Upper lobe of right lung (tissue), 1 donor: ENCODE measurements at regions not wholly inside any gene's neighbourhood (a gene's known extent, or its start where the extent isn't known, plus 50 kb on each side); places are given as distances from the start of the nearest gene placed in this dataset.

ENCODE experiments used
- ATAC-seq: fragments of 200-7000 bp; cut with Tn5 transposase; one replicate; pipeline ENCODE4 v1.9.1; 2020; ENCODE audit warnings: mild to moderate bottlenecking, moderate library complexity
- DNase-seq: peaks from one replicate; pipeline ENCODE4 v3.0.0-alpha.2; 2020
- H3K27ac ChIP-seq: fragments of 200-600 bp; one replicate; pipeline ENCODE4 v1.8.0; 2022
- H3K27me3 ChIP-seq: fragments of 200-600 bp; one replicate; pipeline ENCODE4 v1.8.0; 2022; ENCODE audit warnings: mild to moderate bottlenecking
- H3K36me3 ChIP-seq: fragments of 200-600 bp; one replicate; pipeline ENCODE4 v1.8.0; 2022
- H3K4me1 ChIP-seq: fragments of 200-600 bp; one replicate; pipeline ENCODE4 v1.8.0; 2022
- H3K4me3 ChIP-seq: fragments of 200-600 bp; one replicate; pipeline ENCODE4 v1.8.0; 2022; ENCODE audit warnings: mild to moderate bottlenecking
- H3K9me3 ChIP-seq: fragments of 200-600 bp; one replicate; pipeline ENCODE4 v1.8.0; 2022
- CTCF ChIP-seq: fragments of 200-600 bp; IDR thresholded peaks from one replicate; pipeline ENCODE4 v1.8.0; 2022; ENCODE audit warnings: antibody characterized with exemption
- intact Hi-C: fragments of 100-400 bp; cut with DNase I; formaldehyde crosslinking; loops from one replicate; pipeline ENCODE4 v1.11.0; 2022
- donor health status: DM: no; HTN: yes; CAD: no; lungs with severe emphysema.

DNA sequence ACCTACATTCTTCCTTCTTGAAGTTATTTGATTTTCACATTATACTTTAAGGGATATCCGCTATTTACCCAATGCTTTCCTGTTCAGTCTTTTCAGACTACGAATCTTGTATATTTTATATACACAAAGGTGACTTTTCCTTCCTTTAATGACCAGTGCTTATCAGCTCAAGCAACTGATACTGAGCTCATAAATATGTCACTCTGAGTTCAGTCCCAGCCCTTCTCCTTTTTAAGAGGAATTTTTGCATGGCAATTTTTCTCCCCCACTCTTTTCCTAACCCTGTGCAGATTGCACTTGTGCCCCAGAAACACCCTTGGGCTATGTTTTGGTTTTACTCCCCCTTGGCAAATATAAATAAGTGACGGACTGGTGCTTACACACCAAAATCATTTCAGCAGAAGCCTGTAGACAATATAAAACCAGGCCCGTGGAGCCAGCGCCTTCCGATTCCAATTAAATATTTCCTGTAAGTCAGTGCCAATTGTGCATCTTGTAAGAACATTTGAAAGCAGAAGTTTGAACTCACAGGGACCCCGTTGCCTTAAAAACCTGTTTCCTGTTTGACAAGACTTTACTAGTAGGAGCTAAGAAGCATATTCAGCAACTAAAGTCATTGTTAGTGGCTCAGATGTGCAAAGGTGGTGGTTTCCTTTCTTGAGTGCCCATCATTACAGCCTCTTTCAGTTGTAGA is 66.3 kb upstream of the GATA6 start:
- intact Hi-C loops = no loop called here
- no peak for ATAC-seq
- H3K4me1 ChIP-seq = peaks cover 7% of the 10 kb centered on the region
- H3K27ac ChIP-seq = no peak overlapping the region
- no peak for TF ChIP-seq CTCF
- DNase-seq = no peak
- no peaks in the 10 kb centered on the region for H3K9me3 ChIP-seq
- H3K4me3 ChIP-seq = no peak overlapping the region
- no peaks in the 10 kb centered on the region for H3K36me3 ChIP-seq
- no peaks in the 10 kb centered on the region for H3K27me3 ChIP-seq

DNA sequence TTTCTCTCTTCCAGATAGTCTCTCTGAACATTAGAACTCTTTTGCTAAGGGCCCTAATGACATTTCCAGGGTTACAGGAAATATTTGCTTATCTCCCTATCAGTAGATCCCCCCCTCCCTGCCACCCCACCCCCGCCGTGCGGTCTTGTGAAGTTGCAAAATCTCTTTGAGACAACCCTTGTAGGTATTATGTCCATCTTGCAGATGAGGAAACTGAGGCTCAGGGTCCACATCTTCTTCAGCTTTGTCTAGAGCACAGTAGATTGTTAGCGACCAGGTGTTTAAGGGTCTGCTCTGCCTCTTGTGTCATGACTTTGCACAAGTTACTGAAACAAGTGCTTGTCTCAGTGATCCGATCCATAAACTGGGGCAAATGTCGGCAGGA is 65.8 kb upstream of the GATA6 start:
- H3K4me3 ChIP-seq = no peak overlapping the region
- ATAC-seq = no peak

GRCh38 chr18:22106536-22107292 is 62.7 kb upstream of the GATA6 start:
- no peak for TF ChIP-seq CTCF
- H3K27ac ChIP-seq = no peak overlapping the region
- H3K36me3 ChIP-seq = no peaks in the 10 kb centered on the region
- peaks cover 7% of the 10 kb centered on the region for H3K4me1 ChIP-seq
- DNase-seq = no peak
- no peaks in the 10 kb centered on the region for H3K27me3 ChIP-seq
- peak; percentile 73 for ATAC-seq
- intact Hi-C loops = no loop called here
- H3K4me3 ChIP-seq = no peak overlapping the region
- H3K9me3 ChIP-seq = no peaks in the 10 kb centered on the region

More for the DNA sequence above, 65.8 kb upstream of the GATA6 start:
- H3K27ac ChIP-seq = no peak overlapping the region
- no peaks in the 10 kb centered on the region for H3K36me3 ChIP-seq
- no peaks in the 10 kb centered on the region for H3K9me3 ChIP-seq
- no peak for DNase-seq
- peaks cover 7% of the 10 kb centered on the region for H3K4me1 ChIP-seq
- TF ChIP-seq CTCF = no peak
- H3K27me3 ChIP-seq = no peaks in the 10 kb centered on the region
- intact Hi-C loops = no loop called here

GRCh38 chr18:22108674-22109073 is 60.7 kb upstream of the GATA6 start:
- TF ChIP-seq CTCF = no peak
- intact Hi-C loops = no loop called here
- ATAC-seq (peak; percentile 38), DNase-seq (no peak)
- H3K27ac ChIP-seq = no peak overlapping the region
- no peaks in the 10 kb centered on the region for H3K4me1 ChIP-seq
- H3K36me3 ChIP-seq = no peaks in the 10 kb centered on the region
- no peak overlapping the region for H3K4me3 ChIP-seq
- H3K9me3 ChIP-seq = no peaks in the 10 kb centered on the region
- no peaks in the 10 kb centered on the region for H3K27me3 ChIP-seq

DNA sequence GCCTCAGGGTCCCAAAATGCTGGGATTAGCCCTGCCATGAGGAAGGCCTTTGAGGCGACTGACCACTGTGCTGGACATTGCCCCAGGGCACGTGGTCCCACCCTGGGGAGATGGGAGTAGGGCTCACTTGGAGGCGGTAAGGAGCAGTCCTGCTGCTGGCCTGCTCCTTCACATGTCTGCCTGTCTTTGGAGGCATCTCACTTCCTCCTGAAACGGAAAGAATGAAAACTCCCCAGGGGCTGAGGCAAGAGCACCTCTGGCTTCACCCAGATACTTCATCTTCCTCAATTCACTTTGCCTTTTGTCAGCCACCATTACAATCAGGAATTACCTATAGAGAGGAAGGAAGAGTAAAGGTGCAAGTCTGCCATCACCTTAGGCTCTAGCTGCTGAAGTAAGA is 59.9 kb upstream of the GATA6 start:
- no peak for DNase-seq
- Histone ChIP-seq H3K27me3 (no peaks in the 10 kb centered on the region), H3K4me3 (no peak overlapping the region), H3K27ac (no peak overlapping the region), H3K4me1 (no peaks in the 10 kb centered on the region), H3K36me3 (no peaks in the 10 kb centered on the region), H3K9me3 (no peaks in the 10 kb centered on the region)
- intact Hi-C loops = no loop called here
- no peak for TF ChIP-seq CTCF
- no peak for ATAC-seq
